Panc1 (cell line): ENCODE measurements at regions not wholly inside any gene's neighbourhood (a gene's known extent, or its start where the extent isn't known, plus 50 kb on each side); places are given as distances from the start of the nearest gene placed in this dataset.

Experiments
- POLR2AphosphoS5 ChIP-seq: IDR thresholded peaks from 2 replicates; pipeline ENCODE4 v1.6.1; 2012; ENCODE audit warnings: mild to moderate bottlenecking, low read depth, low read length, moderate library complexity
- TF ChIP-seq, protein P1 (sequence below): fragments of 450-650 bp; IDR thresholded peaks from 2 replicates; pipeline ENCODE4 v1.5.1; 2017; ENCODE audit warnings: mild to moderate bottlenecking

DNA sequence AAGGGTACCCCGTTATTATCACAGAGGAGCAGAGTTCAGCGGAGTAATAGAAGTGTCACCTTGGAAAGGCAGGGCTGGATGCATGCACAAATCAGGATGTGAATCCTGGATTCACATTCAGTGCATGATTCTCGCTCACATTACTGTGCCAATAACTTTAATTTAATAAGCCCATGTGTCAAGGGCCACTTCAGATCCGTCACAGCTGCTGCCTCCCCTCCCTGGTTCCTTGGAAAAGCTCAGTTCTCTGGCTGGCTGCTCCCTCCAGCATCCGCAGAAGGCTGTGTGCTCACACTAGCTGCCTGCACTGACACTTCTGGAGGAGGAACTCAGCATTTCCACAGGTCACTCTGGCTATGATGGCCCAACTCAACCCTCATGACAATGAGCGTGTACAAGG is 256.8 kb upstream of the ADAMTS16 start:
- TF ChIP-seq, protein P1, sequence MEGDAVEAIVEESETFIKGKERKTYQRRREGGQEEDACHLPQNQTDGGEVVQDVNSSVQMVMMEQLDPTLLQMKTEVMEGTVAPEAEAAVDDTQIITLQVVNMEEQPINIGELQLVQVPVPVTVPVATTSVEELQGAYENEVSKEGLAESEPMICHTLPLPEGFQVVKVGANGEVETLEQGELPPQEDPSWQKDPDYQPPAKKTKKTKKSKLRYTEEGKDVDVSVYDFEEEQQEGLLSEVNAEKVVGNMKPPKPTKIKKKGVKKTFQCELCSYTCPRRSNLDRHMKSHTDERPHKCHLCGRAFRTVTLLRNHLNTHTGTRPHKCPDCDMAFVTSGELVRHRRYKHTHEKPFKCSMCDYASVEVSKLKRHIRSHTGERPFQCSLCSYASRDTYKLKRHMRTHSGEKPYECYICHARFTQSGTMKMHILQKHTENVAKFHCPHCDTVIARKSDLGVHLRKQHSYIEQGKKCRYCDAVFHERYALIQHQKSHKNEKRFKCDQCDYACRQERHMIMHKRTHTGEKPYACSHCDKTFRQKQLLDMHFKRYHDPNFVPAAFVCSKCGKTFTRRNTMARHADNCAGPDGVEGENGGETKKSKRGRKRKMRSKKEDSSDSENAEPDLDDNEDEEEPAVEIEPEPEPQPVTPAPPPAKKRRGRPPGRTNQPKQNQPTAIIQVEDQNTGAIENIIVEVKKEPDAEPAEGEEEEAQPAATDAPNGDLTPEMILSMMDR, result no peak
- TF ChIP-seq POLR2AphosphoS5, result no peak
